HAP-1 (cell line): ENCODE measurements at regions not wholly inside any gene's neighbourhood (a gene's known extent, or its start where the extent isn't known, plus 50 kb on each side); places are given as distances from the start of the nearest gene placed in this dataset.
"Not testable (repeated sequence)": the region's sequence is repeated elsewhere in the genome, so short reads cannot be mapped to it uniquely, and the experiment has no call there.

Experiments used
- DNase-seq, 2 experiments: peaks; one replicate each; pipeline ENCODE4 v3.0.0-alpha.2; 2016 to 2020; ENCODE audit warnings: low spot score in 2 of 2
- H3K27me3 ChIP-seq: fragments of 250-450 bp; sonication (Bioruptor Pico); 2 replicates; pipeline ENCODE4 v1.5.1; 2020; ENCODE audit warnings: low read depth, mild to moderate bottlenecking, moderate library complexity
- H3K36me3 ChIP-seq: fragments of 250-450 bp; sonication (Bioruptor Pico); replicated peaks from 2 replicates; pipeline ENCODE4 v1.5.1; 2020; ENCODE audit warnings: mild to moderate bottlenecking
- H3K4me1 ChIP-seq: fragments of 250-450 bp; sonication (Bioruptor Pico); 2 replicates; pipeline ENCODE4 v1.5.1; 2020; ENCODE audit warnings: mild to moderate bottlenecking
- H3K4me3 ChIP-seq: fragments of 250-450 bp; sonication (Bioruptor Pico); 2 replicates; pipeline ENCODE4 v1.5.1; 2020; ENCODE audit warnings: mild to moderate bottlenecking, moderate library complexity
- H3K9me3 ChIP-seq: fragments of 250-450 bp; sonication (Bioruptor Pico); 2 replicates; pipeline ENCODE4 v1.5.1; 2020; ENCODE audit warnings: mild to moderate bottlenecking, moderate library complexity
- in situ Hi-C: fragments of 300-500 bp; cut with MboI; formaldehyde crosslinking; loops from 3 replicates; pipeline ENCODE4 v1.14.3; 2020; ENCODE audit warnings: low sequenced_read_pairs, inconsistent platforms, mixed read lengths

- no peaks in the 10 kb centered on the region for H3K9me3 ChIP-seq
- H3K27me3 ChIP-seq: no peaks in the 10 kb centered on the region
- in situ Hi-C loops: no loop called here
- H3K4me3 ChIP-seq: no peak overlapping the region
- no peak for DNase-seq
- no peaks in the 10 kb centered on the region for H3K36me3 ChIP-seq
- H3K4me1 ChIP-seq: no peaks in the 10 kb centered on the region; the same call in 1 of the 2 replicates
These were observed 387.5 kb upstream of the GOT2 start for GRCh38 chr16:59121411-59122261.

GRCh38 chr16:59116744-59117143 is 382.6 kb upstream of the GOT2 start:
- no peaks in the 10 kb centered on the region for H3K4me1 ChIP-seq
- no peak for DNase-seq
- in situ Hi-C loops: no loop called here
- no peaks in the 10 kb centered on the region for H3K9me3 ChIP-seq
- H3K4me3 ChIP-seq: no peak overlapping the region
- H3K36me3 ChIP-seq: no peaks in the 10 kb centered on the region
- H3K27me3 ChIP-seq: no peaks in the 10 kb centered on the region

- DNase-seq: no peak
- in situ Hi-C loops: no loop called here
These were observed 380.7 kb upstream of the GOT2 start for GRCh38 chr16:59114790-59115189.

GRCh38 chr16:59113004-59113670 is 379.0 kb upstream of the GOT2 start:
- no peaks in the 10 kb centered on the region for H3K36me3 ChIP-seq
- no peaks in the 10 kb centered on the region for H3K27me3 ChIP-seq
- no peak for DNase-seq
- in situ Hi-C loops: no loop called here
- H3K4me1 ChIP-seq: no peaks in the 10 kb centered on the region
- H3K9me3 ChIP-seq: no peaks in the 10 kb centered on the region
- H3K4me3 ChIP-seq: no peak overlapping the region

More at GRCh38 chr16:59114790-59115189, 380.7 kb upstream of the GOT2 start:
- no peak overlapping the region for H3K4me3 ChIP-seq
- no peaks in the 10 kb centered on the region for H3K27me3 ChIP-seq
- H3K36me3 ChIP-seq: no peaks in the 10 kb centered on the region
- H3K9me3 ChIP-seq: no peaks in the 10 kb centered on the region
- H3K4me1 ChIP-seq: no peaks in the 10 kb centered on the region

GRCh38 chr16:59111280-59111679 is 377.2 kb upstream of the GOT2 start:
- H3K9me3 ChIP-seq: no peaks in the 10 kb centered on the region
- H3K27me3 ChIP-seq: no peaks in the 10 kb centered on the region
- in situ Hi-C loops: no loop called here
- no peak for DNase-seq
- H3K4me3 ChIP-seq: no peak overlapping the region
- H3K4me1 ChIP-seq: no peaks in the 10 kb centered on the region
- H3K36me3 ChIP-seq: no peaks in the 10 kb centered on the region

GRCh38 chr16:59108374-59108773 is 374.3 kb upstream of the GOT2 start:
- no peaks in the 10 kb centered on the region for H3K27me3 ChIP-seq
- H3K4me1 ChIP-seq: no peaks in the 10 kb centered on the region
- H3K9me3 ChIP-seq: no peaks in the 10 kb centered on the region
- no peak for DNase-seq
- in situ Hi-C loops: no loop called here
- H3K4me3 ChIP-seq: no peak overlapping the region
- no peaks in the 10 kb centered on the region for H3K36me3 ChIP-seq

- DNase-seq, H3K36me3 ChIP-seq, H3K9me3 ChIP-seq, H3K4me1 ChIP-seq, H3K4me3 ChIP-seq, in situ Hi-C loops, H3K27me3 ChIP-seq: not testable (repeated sequence)
These were observed 362.6 kb upstream of the GOT2 start for GRCh38 chr16:59096682-59097081.

- Histone ChIP-seq H3K9me3 (no peaks in the 10 kb centered on the region), H3K4me1 (no peaks in the 10 kb centered on the region), H3K36me3 (no peaks in the 10 kb centered on the region), H3K27me3 (no peaks in the 10 kb centered on the region), H3K4me3 (no peak overlapping the region)
- in situ Hi-C loops: no loop called here
- DNase-seq: no peak
These were observed 356.4 kb upstream of the GOT2 start for GRCh38 chr16:59090541-59090940.

- DNase-seq: no peak
- Histone ChIP-seq H3K36me3 (no peaks in the 10 kb centered on the region), H3K4me1 (no peaks in the 10 kb centered on the region), H3K4me3 (no peak overlapping the region), H3K27me3 (no peaks in the 10 kb centered on the region), H3K9me3 (no peaks in the 10 kb centered on the region)
- in situ Hi-C loops: no loop called here
These were observed 354.3 kb upstream of the GOT2 start for GRCh38 chr16:59088431-59088830.

GRCh38 chr16:59087641-59088040 is 353.5 kb upstream of the GOT2 start:
- H3K4me1 ChIP-seq: no peaks in the 10 kb centered on the region
- DNase-seq: no peak
- no peak overlapping the region for H3K4me3 ChIP-seq
- no peaks in the 10 kb centered on the region for H3K36me3 ChIP-seq
- no peaks in the 10 kb centered on the region for H3K27me3 ChIP-seq
- in situ Hi-C loops: no loop called here
- no peaks in the 10 kb centered on the region for H3K9me3 ChIP-seq

- Histone ChIP-seq H3K4me3 (no peak overlapping the region), H3K27me3 (no peaks in the 10 kb centered on the region), H3K36me3 (no peaks in the 10 kb centered on the region), H3K9me3 (no peaks in the 10 kb centered on the region), H3K4me1 (no peaks in the 10 kb centered on the region)
- in situ Hi-C loops: no loop called here
- no peak for DNase-seq
These were observed 333.1 kb upstream of the GOT2 start for GRCh38 chr16:59067205-59067604.

GRCh38 chr16:59060207-59060606 is 326.1 kb upstream of the GOT2 start:
- in situ Hi-C loops: no loop called here
- no peak for DNase-seq
- Histone ChIP-seq H3K4me3 (no peak overlapping the region), H3K36me3 (no peaks in the 10 kb centered on the region), H3K27me3 (no peaks in the 10 kb centered on the region), H3K4me1 (no peaks in the 10 kb centered on the region), H3K9me3 (no peaks in the 10 kb centered on the region)

- in situ Hi-C loops: no loop called here
- H3K4me1 ChIP-seq: no peaks in the 10 kb centered on the region
- H3K9me3 ChIP-seq: no peaks in the 10 kb centered on the region
- no peaks in the 10 kb centered on the region for H3K27me3 ChIP-seq
- no peaks in the 10 kb centered on the region for H3K36me3 ChIP-seq
- no peak for DNase-seq
- H3K4me3 ChIP-seq: no peak overlapping the region
These were observed 324.1 kb upstream of the GOT2 start for GRCh38 chr16:59058250-59058649.

- H3K9me3 ChIP-seq: no peaks in the 10 kb centered on the region
- no peaks in the 10 kb centered on the region for H3K4me1 ChIP-seq
- H3K4me3 ChIP-seq: no peak overlapping the region
- no peaks in the 10 kb centered on the region for H3K36me3 ChIP-seq
- H3K27me3 ChIP-seq: no peaks in the 10 kb centered on the region
- DNase-seq: no peak
- in situ Hi-C loops: no loop called here
These were observed 319.8 kb upstream of the GOT2 start for GRCh38 chr16:59053911-59054310.
